ENCODE measurements at regions not wholly inside any gene's neighbourhood (a gene's known extent, or its start where the extent isn't known, plus 50 kb on each side); places are given as distances from the start of the nearest gene placed in this dataset.

DNA sequence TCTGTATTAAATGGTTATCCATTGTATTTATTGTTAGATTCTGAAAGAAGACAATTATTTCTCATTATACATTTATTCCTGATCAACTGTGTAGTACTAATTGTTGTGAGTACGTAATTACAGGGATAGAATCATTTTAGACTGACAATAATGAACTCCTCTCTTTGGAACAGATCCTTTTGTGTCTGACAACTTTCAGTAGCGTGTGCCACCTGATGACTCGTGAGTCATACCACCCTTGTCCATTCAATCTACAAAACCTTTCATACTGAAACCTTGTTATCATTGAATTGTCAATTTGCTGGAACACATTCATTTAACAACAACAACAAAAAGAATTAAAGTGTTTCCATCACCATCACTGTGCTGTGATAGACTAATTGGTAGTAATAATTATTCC is 602.7 kb upstream of the PCDH7 start:
- TF ChIP-seq, protein P1, sequence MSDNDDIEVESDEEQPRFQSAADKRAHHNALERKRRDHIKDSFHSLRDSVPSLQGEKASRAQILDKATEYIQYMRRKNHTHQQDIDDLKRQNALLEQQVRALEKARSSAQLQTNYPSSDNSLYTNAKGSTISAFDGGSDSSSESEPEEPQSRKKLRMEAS (IDR thresholded peaks at IDR 0.05; ENCODE audit: low read depth, low read length), result no peak
- TF ChIP-seq, protein P2, sequence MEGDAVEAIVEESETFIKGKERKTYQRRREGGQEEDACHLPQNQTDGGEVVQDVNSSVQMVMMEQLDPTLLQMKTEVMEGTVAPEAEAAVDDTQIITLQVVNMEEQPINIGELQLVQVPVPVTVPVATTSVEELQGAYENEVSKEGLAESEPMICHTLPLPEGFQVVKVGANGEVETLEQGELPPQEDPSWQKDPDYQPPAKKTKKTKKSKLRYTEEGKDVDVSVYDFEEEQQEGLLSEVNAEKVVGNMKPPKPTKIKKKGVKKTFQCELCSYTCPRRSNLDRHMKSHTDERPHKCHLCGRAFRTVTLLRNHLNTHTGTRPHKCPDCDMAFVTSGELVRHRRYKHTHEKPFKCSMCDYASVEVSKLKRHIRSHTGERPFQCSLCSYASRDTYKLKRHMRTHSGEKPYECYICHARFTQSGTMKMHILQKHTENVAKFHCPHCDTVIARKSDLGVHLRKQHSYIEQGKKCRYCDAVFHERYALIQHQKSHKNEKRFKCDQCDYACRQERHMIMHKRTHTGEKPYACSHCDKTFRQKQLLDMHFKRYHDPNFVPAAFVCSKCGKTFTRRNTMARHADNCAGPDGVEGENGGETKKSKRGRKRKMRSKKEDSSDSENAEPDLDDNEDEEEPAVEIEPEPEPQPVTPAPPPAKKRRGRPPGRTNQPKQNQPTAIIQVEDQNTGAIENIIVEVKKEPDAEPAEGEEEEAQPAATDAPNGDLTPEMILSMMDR (IDR thresholded peaks at IDR 0.05; ENCODE audit: low read depth, low read length), result no peak
